Neural cell (in vitro differentiated cells): ENCODE measurements at regions not wholly inside any gene's neighbourhood (a gene's known extent, or its start where the extent isn't known, plus 50 kb on each side); places are given as distances from the start of the nearest gene placed in this dataset.

Source experiments
- H2AFZ ChIP-seq: fragments of 200-600, 300-800 bp; sonication (generic), shearing (Covaris generic); 2 replicates; pipeline ENCODE4 v1.6.0; 2014; ENCODE audit warnings: low read depth, mild to moderate bottlenecking, antibody characterized with exemption, low read length, moderate library complexity
- H3F3A ChIP-seq: fragments of 200-600 bp; shearing (Covaris generic); 2 replicates; pipeline ENCODE4 v1.6.1; 2016; ENCODE audit warnings: mild to moderate bottlenecking, moderate library complexity, mixed read lengths, antibody characterized with exemption, low read length; ENCODE audit not compliant: insufficient read depth, poor library complexity, severe bottlenecking
- H3K27ac ChIP-seq: fragments of 200-600, 300-800 bp; sonication (generic), shearing (Covaris generic); 2 replicates; pipeline ENCODE4 v1.5.1; 2014; ENCODE audit warnings: mild to moderate bottlenecking, low read length, moderate library complexity
- H3K27me3 ChIP-seq: fragments of 300-800, 200-600 bp; sonication (generic), shearing (Covaris generic); 2 replicates; pipeline ENCODE4 v1.6.0; 2014; ENCODE audit warnings: mild to moderate bottlenecking, low read depth, low read length, moderate library complexity; ENCODE audit not compliant: insufficient read depth
- H3K36me3 ChIP-seq: fragments of 300-800, 200-600 bp; sonication (generic), shearing (Covaris generic); 2 replicates; pipeline ENCODE4 v1.5.1; 2014; ENCODE audit warnings: mild to moderate bottlenecking, antibody characterized with exemption, low read length, moderate library complexity; ENCODE audit not compliant: insufficient read depth
- H3K4me2 ChIP-seq: fragments of 300-800, 200-600 bp; sonication (generic), shearing (Covaris generic); 2 replicates; pipeline ENCODE4 v1.6.0; 2014; ENCODE audit warnings: mild to moderate bottlenecking, low read length
- H3K4me3 ChIP-seq: fragments of 300-800, 200-600 bp; sonication (generic), shearing (Covaris generic); 2 replicates; pipeline ENCODE4 v1.5.1; 2014; ENCODE audit warnings: mild to moderate bottlenecking, low read length, moderate library complexity
- H3K79me2 ChIP-seq: fragments of 200-600 bp; shearing (Covaris generic); replicated peaks from 2 replicates; pipeline ENCODE4 v1.6.0; 2014; ENCODE audit warnings: mild to moderate bottlenecking, low read length, moderate library complexity; ENCODE audit not compliant: insufficient read depth
- H3K9ac ChIP-seq: fragments of 300-800, 200-600 bp; sonication (generic), shearing (Covaris generic); 2 replicates; pipeline ENCODE4 v1.6.1; 2016; ENCODE audit warnings: mild to moderate bottlenecking, low read length, mixed read lengths
- H3K9me2 ChIP-seq: fragments of 200-600 bp; shearing (Covaris generic); 2 replicates; pipeline ENCODE4 v1.6.1; 2016; ENCODE audit warnings: mild to moderate bottlenecking, low read length, mixed read lengths; ENCODE audit not compliant: insufficient read depth
- H3K9me3 ChIP-seq: fragments of 200-600, 300-800 bp; sonication (generic), shearing (Covaris generic); 2 replicates; pipeline ENCODE4 v1.6.1; 2016; ENCODE audit warnings: mild to moderate bottlenecking, mixed run types, low read length, moderate library complexity, mixed read lengths
- H4K20me1 ChIP-seq: fragments of 200-600 bp; shearing (Covaris generic); 2 replicates; pipeline ENCODE4 v1.6.1; 2016; ENCODE audit warnings: mild to moderate bottlenecking, mixed run types; ENCODE audit not compliant: insufficient read depth
- CTCF ChIP-seq: fragments of 450-650 bp; IDR thresholded peaks from 2 replicates; pipeline ENCODE4 v1.5.1; 2014; ENCODE audit warnings: antibody characterized with exemption, mild to moderate bottlenecking, moderate library complexity; ENCODE audit not compliant: poor library complexity, severe bottlenecking
- EP300 ChIP-seq: fragments of 450-650 bp; conservative IDR thresholded peaks from 2 replicates; pipeline ENCODE4 v1.6.1; 2014; ENCODE audit warnings: antibody characterized with exemption, mild to moderate bottlenecking, moderate library complexity; ENCODE audit not compliant: poor library complexity, severe bottlenecking
- EZH2 ChIP-seq: fragments of 200-600, 300-800 bp; shearing (Covaris generic), sonication (generic); IDR thresholded peaks from 2 replicates; pipeline ENCODE4 v1.6.1; 2014; ENCODE audit warnings: antibody characterized with exemption, low read length, borderline replicate concordance, mild to moderate bottlenecking; ENCODE audit not compliant: insufficient read depth, poor library complexity, severe bottlenecking
- MXI1 ChIP-seq: fragments of 450-650 bp; conservative IDR thresholded peaks from 2 replicates; pipeline ENCODE4 v1.6.1; 2014; ENCODE audit warnings: antibody characterized with exemption, mild to moderate bottlenecking; ENCODE audit not compliant: poor library complexity, severe bottlenecking
- POLR2AphosphoS5 ChIP-seq: IDR thresholded peaks from 2 replicates; pipeline ENCODE4 v1.6.1; 2012
- RAD21 ChIP-seq: fragments of 450-650 bp; conservative IDR thresholded peaks from 2 replicates; pipeline ENCODE4 v1.6.1; 2014; ENCODE audit warnings: antibody characterized with exemption, mild to moderate bottlenecking, moderate library complexity
- REST ChIP-seq: IDR thresholded peaks from 2 replicates; pipeline ENCODE4 v1.6.1; 2012; ENCODE audit warnings: borderline replicate concordance
- SMC3 ChIP-seq: fragments of 450-650 bp; conservative IDR thresholded peaks from 2 replicates; pipeline ENCODE4 v1.6.1; 2014; ENCODE audit warnings: antibody characterized with exemption, mild to moderate bottlenecking, moderate library complexity; ENCODE audit not compliant: poor library complexity
- TAF1 ChIP-seq: IDR thresholded peaks from 2 replicates; pipeline ENCODE4 v1.6.1; 2012; ENCODE audit warnings: low read depth

- Histone ChIP-seq H2AFZ (no peak overlapping the region), H3F3A (no peaks in the 10 kb centered on the region), H3K79me2 (no peaks in the 10 kb centered on the region), H3K27me3 (no peaks in the 10 kb centered on the region), H3K9me2 (no peaks in the 10 kb centered on the region), H3K9ac (no peak overlapping the region), H3K4me2 (no peak overlapping the region), H3K27ac (no peak overlapping the region), H3K9me3 (no peaks in the 10 kb centered on the region), H3K36me3 (no peaks in the 10 kb centered on the region), H4K20me1 (no peaks in the 10 kb centered on the region), H3K4me3 (no peak overlapping the region)
- no peak for TF ChIP-seq CTCF
- no peak for TF ChIP-seq REST
- no peak for TF ChIP-seq TAF1
- TF ChIP-seq MXI1 = no peak
- no peak for TF ChIP-seq RAD21
- no peak for TF ChIP-seq EP300
- no peak for TF ChIP-seq POLR2AphosphoS5
- no peak for TF ChIP-seq SMC3
- no peak for TF ChIP-seq EZH2
Measured at GRCh38 chrX:96410927-96411326, 273.7 kb upstream of the DIAPH2 start.

- Histone ChIP-seq H3K79me2 (no peaks in the 10 kb centered on the region), H3K9me2 (no peaks in the 10 kb centered on the region), H3K36me3 (no peaks in the 10 kb centered on the region), H3K27ac (no peak overlapping the region), H3K9ac (no peak overlapping the region), H3K4me3 (no peak overlapping the region), H3K27me3 (no peaks in the 10 kb centered on the region), H3K9me3 (no peaks in the 10 kb centered on the region), H2AFZ (no peak overlapping the region), H3K4me2 (no peak overlapping the region), H4K20me1 (no peaks in the 10 kb centered on the region), H3F3A (no peaks in the 10 kb centered on the region)
- TF ChIP-seq SMC3 (no peak), MXI1 (no peak), EZH2 (no peak), REST (no peak), RAD21 (no peak), CTCF (no peak), TAF1 (no peak), EP300 (no peak), POLR2AphosphoS5 (no peak)
Measured at GRCh38 chrX:96417695-96418094, 266.9 kb upstream of the DIAPH2 start.
